ENCODE measurements at regions not wholly inside any gene's neighbourhood (a gene's known extent, or its start where the extent isn't known, plus 50 kb on each side); places are given as distances from the start of the nearest gene placed in this dataset.

GRCh38 chr7:159212226-159212625 lies 67.6 kb upstream of the VIPR2 start:
- TF ChIP-seq POLR2AphosphoS5 (IDR thresholded peaks at IDR 0.05; ENCODE audit: borderline replicate concordance, low read depth, low read length) (no peak), EZH2 (IDR thresholded peaks at IDR 0.05) (no peak), FOXP2 (optimal IDR thresholded peaks at IDR 0.05; ENCODE audit: control extremely low read depth, extremely low read length, insufficient read depth) (no peak)

Data from SK-N-MC (cell line).